NCI-H1930 (cell line): ENCODE measurements at regions not wholly inside any gene's neighbourhood (a gene's known extent, or its start where the extent isn't known, plus 50 kb on each side); places are given as distances from the start of the nearest gene placed in this dataset.
A peak's percentile ranks its signal among the peaks of the same experiment; 100 is the strongest.
"Not testable (repeated sequence)": the region's sequence is repeated elsewhere in the genome, so short reads cannot be mapped to it uniquely, and the experiment has no call there.

Experiments
- DNase-seq, 2 experiments: peaks; one replicate each; lab custom pipeline; 2025; lab: John Stamatoyannopoulos, UW

DNA sequence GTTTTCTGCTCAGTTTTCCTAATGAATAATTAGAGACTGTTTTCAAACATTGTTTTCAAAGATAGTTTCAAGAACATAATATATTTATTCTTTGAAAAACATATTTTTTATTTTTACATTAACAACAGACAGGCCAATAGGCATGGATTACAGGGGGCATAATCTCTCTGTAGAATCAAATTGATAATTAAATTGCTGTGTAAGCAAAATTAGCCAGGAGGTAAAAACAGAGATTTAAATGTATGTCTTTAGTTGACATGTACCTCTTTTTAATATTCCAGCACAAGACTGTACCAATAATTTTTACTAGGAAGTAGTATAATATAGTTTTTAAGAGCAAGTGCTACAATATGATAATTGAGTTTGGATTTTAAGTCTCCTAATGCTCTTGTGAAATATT, 1444.5 kb downstream of the BRINP3 start:
- DNase-seq, result no peak

DNA sequence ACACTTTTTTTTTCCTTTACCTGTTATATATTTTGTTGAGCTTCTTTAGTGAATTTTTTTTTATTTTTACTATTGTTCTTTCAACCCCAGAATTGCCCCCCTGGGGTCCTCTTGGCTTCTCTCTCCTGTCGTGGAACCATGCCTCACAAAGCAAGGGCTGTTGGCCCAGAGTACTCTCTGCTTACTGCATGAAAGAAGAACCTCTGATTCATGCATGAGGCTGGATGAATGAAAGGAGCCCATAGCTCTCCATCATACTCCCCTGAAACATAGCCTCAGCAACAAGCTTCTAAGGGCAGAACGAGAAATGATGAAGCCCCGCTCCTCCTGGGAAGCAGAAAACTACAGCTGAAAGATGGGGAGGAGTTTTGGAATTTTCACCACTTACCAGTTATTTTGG, 1441.0 kb downstream of the BRINP3 start:
- DNase-seq, result no peak

- no peak for DNase-seq
Measured at GRCh38 chr1:189046127-189046526, 1431.5 kb downstream of the BRINP3 start.

GRCh38 chr1:189084811-189085210, 1392.9 kb downstream of the BRINP3 start:
- DNase-seq, result no peak

DNA sequence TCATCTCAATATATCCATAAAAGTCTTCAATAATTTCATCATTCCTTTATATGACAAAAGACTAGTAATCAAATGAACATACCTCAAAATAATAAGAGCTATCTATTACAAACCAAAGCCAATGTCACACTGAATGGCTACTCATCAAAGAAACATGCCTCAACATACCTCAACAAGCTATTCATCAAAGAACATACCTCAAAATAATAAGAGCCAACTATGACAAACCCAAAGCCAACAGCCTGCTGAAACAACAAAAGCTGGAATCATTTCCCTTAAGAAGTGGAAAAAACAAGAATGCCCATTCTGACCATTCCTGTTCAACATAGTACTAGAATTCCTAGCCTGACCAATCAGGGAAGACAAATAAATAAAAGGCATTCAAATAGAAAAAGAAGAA, 1373.7 kb downstream of the BRINP3 start:
- no peak for DNase-seq

DNA sequence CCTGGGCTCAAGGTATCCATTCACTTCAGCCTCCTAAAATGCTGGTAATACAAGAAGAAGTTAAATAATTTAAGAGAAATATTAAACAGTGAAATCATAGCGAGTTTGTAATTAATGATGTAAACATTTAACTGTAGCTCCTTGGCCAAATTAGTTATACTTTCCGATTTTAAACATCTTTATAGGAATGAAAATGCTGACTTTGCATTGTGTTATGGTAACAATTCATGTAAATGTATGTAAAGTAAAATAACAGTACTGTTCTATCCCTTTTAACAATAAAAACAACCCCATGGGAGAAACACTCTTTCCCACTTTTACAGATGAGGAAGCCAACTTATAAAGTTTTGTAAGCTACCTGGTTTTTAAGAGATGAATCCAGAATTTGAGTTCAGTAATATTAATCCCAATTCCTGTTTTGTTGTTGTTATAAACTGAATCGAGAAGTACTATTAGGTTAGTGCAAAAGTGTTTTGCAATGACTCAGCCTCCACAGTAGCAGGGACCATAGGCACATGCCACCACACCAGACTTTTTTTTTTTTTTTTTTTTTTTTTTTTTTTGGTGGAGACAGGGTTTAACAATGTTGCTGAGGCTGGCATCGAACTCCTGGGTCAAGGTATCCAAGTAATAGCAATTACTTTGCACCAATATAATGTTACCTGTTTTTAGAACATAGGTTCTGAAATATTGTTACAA, 1360.4 kb downstream of the BRINP3 start:
- no peak for DNase-seq

GRCh38 chr1:189121941-189122340, 1355.7 kb downstream of the BRINP3 start:
- DNase-seq, result no peak

DNA sequence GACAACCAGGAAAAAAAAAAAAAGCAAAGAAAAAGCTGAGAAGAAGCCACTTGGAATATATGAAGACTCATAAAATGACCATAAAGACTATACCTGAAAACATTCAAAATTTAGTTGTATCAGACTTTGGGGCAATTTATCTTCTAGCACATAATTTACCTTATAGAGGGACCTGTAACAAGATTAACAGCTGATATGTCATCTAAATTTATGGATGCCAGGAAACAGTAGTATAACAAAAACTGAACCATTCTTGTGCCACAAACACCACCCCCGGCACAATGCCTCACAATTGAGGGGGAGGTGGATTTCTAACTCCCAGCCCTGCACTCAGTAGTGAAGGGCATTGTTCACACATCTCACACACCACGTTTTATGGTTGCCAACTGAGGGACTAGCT, 1352.0 kb downstream of the BRINP3 start:
- no peak for DNase-seq

GRCh38 chr1:189131576-189131975, 1346.1 kb downstream of the BRINP3 start:
- DNase-seq, result no peak

DNA sequence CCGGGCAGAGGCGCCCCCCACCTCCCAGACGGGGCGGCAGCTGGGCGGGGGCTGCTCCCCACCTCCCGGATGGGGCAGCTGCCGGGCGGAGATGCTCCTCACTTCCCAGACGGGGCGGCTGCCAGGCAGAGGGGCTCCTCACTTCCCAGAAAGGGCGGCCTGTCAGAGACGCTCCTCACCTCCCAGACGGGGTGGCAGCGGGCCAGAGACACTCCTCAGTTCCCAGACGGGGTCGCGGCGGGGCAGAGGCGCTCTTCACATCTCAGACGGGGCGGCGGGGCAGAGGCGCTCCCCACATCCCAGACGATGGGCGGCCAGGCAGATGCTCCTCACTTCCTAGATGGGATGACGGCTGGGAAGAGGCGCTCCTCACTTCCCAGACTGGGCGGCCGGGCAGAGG, 1337.9 kb downstream of the BRINP3 start:
- DNase-seq, result not testable (repeated sequence)

GRCh38 chr1:189141056-189141455, 1336.6 kb downstream of the BRINP3 start:
- DNase-seq, result no peak

GRCh38 chr1:189149547-189150375, 1327.9 kb downstream of the BRINP3 start:
- DNase-seq, result peak in 1 of 2 experiments; percentile 3

DNA sequence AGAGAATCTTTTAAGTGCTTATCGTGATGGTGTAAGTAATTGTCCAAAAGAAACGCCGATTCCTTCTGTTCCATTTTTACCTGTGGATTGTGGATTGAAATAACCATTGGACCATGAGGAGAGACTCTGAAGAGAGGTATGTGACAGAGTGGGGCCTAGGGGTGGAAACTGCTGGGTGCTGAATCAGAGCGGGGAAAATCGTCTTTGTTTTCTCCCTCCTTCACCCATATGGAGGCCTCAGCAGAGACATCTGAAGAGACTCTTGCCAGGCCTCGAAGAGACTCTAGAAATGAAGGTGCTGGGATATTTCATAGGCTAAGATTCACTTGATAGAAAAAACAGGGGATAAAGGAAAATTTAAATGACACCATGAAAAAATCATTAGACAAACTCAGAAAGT, 1327.0 kb downstream of the BRINP3 start:
- no peak for DNase-seq

GRCh38 chr1:189151361-189151760, 1326.3 kb downstream of the BRINP3 start:
- no peak for DNase-seq

GRCh38 chr1:189152685-189153084, 1325.0 kb downstream of the BRINP3 start:
- DNase-seq, result no peak

DNA sequence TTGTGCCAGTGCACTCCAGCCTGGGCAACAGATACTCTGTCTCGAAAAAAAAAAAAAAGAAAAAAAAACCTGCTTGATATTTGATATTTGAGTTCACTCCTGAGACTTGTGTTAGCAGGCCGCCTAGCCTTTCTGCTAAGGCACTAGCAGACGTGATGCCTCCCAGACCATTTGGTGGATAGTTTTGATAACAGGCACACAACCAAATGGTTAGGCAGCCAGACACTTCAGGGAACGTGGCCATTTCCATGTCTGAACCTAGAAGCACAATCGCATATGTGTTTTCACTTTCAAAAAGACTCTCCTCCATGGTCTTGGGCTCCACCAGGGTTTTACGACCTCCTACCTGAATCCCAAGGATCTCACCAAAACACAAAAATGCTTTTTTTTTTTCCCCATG, 1319.5 kb downstream of the BRINP3 start:
- no peak for DNase-seq

- DNase-seq, result no peak
Measured at GRCh38 chr1:189175889-189176288, 1301.8 kb downstream of the BRINP3 start.

- DNase-seq, result no peak
Measured at GRCh38 chr1:189180057-189180456, 1297.6 kb downstream of the BRINP3 start.

- DNase-seq, result no peak
Measured at GRCh38 chr1:189185097-189185496, 1292.6 kb downstream of the BRINP3 start.

DNA sequence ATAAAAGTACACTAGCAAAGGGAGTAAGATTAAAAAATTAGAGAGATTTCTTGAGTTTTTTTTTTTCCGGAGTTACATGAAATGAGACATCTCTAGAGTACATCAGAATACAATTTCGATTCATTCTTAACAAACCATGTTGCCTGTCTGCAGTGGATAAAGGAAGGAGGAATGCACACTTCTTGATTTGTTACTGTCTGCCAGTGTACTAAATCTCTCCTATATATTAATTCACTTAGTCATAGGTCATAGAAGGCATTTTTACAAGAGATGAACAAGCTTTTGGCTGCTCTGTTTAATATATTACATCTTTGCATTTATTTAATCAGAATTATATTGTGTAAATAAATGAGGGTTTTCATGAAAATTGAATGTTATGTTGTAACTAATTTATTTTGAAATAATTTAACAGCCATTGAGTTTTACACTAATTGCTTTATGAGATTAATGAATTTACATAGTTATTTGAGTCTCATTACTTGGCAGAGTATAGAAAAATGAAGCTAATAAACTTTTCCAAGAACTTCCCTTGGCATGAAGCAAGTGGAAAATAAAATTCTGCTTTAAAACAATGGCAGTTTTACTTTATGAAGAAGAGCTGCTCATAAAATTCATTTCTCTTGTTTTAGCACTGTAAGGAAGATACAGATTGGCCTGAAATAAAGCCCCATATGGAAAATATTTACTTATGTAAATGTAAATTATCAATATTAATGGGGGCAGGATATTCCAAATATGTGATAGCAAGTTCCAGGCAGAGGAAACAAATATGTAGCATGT, 1284.7 kb downstream of the BRINP3 start:
- DNase-seq, result no peak

DNA sequence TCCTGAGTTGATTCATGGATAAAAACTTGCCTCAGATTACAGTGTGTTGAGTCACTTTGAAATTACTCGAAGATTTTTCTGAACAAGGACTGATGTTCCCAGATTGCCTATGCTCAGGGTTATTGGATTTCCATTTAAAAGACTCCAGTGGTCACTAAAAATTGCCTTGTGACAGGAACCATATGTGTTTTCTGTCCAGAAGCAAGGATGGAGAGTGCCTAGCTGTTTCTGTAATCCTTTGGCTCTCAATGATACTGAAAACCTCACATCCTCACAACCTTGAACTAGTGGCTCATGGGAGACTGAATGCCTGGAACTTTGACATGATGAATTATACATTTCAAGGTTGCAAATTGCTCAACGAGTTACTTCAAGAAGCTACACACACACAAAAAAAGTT, 1271.8 kb downstream of the BRINP3 start:
- no peak for DNase-seq

- no peak for DNase-seq
Measured at GRCh38 chr1:189206617-189207016, 1271.0 kb downstream of the BRINP3 start.

DNA sequence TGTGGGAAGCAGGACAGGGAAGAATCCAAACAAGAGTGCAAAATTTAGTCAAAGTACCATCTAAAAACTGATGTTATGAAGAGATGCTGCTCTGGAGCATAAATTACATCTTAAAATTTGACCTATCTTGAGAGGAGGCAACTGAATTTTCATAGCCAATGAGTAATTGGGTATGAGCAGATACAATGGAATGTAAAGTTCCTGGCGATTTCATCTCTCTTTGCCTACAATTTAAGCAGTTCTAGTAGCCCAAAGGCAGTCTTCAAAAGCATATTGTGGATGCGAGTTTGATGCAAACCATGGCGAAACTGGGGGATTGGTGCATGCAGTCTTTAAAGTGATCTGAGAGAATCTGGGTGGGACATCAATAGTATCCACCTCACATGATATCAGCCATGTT, 1265.9 kb downstream of the BRINP3 start:
- no peak for DNase-seq
